ENCODE measurements at regions not wholly inside any gene's neighbourhood (a gene's known extent, or its start where the extent isn't known, plus 50 kb on each side); places are given as distances from the start of the nearest gene placed in this dataset.
"Not testable (repeated sequence)": the region's sequence is repeated elsewhere in the genome, so short reads cannot be mapped to it uniquely, and the experiment has no call there.

DNA sequence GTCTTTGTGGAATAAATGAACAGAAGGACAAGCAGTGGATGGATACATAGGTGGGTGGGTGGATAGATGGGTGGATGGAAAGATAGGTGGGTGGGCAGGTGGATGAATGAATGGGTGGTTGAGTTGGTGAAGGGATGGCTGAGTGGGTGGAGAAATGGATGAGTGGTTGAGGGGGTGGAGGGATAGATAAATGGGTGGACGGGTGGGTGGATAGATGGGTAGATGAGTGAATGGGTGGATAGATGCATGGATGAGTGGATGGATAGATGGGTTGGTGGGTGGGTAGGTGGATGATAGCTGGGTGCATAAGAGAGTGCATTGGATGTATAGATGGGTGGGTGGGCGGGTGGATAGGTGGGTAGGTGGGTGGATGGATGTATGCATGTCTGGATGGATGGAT is 63.5 kb downstream of the UNC93B1 start:
- not testable (repeated sequence) for DNase-seq (ENCODE audit: low spot score)

DNA sequence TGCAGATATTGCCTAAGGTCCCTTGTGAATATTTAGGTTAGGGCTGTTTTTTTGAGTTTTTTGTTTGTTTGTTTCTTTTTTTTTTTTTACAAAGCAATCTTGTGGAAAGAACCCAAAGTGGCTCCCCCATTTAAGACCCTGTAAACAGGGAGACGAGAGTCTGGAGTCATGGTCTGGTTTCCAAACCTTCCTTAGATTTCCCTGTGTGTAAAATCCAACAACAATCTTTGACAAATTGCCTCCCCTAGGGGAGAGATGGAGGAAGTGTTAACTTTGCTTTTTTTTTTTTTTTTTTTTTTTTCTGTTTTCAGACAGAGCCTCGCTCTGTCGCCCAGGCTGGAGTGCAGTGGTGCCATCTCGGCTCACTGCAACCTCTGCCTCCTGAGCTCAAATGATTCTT is 64.9 kb downstream of the UNC93B1 start:
- DNase-seq (ENCODE audit: low spot score), result not testable (repeated sequence)

DNA sequence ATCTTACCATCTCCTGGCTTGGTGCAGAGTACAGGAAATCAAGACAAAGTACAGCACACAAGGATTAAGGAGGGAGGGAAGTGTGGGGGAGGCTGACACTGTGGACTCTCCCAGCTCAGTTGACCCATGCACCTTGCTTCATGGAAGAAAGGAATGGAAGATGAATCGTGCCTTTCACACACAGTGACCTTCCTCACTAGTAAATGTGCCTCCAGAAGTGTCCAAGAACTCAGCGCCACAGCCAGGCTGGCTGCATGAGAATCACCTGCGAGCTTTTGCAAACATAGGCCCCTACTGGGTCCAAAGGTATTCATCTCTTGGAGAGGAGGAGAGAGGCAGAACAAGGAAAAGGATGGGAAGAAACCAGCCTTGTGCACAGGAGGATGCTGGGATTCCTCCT is 65.5 kb downstream of the UNC93B1 start:
- DNase-seq (ENCODE audit: low spot score), result not testable (repeated sequence)

DNA sequence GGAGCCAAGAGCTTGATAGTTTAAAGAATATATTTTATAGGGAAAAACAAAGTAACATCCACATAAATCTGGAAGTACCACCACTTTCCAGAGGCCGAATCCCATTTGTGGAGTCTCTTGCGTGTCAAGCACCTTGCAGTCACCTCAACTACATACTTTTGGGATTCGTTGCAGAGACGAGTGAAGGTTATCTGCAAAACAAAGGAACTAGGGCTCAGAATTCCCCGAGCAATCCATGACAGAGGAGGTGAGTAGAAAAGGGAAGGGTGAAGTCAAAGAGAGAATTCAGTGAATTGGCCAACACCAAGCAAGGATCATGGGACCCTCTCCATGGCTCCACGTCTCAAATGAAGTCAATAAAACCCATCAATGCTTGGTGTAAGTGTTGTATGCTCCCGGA is 80.3 kb downstream of the UNC93B1 start:
- DNase-seq (ENCODE audit: low spot score), result not testable (repeated sequence)

DNA sequence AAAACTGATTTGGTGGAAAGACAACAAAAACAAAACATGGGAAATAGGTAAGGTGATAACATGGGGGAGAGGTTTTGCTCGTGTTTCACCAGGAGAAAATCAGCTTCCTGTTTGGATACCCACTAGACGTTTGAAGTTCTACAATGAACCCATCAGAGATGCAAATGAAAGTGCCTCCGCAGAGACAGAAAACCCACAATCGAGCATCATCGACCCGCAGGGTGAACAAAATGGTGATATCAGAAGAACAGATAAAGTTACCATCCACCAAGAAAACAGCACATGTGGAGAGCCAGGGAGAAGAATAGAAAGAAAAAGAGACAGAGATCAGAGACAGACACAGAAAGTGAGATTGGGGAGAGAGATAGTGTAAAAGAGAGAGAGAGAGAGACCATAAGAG is 83.4 kb downstream of the UNC93B1 start:
- not testable (repeated sequence) for DNase-seq (ENCODE audit: low spot score)

DNA sequence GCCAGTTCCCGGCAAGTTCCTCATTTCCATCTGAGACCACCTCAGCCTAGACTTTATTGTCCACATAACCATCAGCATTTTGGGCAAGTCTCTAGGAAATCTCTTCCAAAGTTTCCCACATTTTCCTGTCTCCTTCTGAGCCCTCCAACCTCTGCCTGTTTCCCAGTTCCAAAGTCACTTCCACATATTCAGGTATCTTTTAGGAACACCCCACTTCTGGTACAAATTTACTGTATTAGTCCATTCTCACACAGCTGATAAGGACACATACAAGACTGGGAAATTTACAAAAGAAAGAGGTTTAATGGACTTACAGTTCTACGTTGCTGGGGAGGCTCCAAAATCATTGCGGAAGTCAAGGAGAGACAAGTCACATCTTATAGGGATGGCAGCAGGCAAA is 91.7 kb downstream of the UNC93B1 start:
- DNase-seq (ENCODE audit: low spot score), result not testable (repeated sequence)

DNA sequence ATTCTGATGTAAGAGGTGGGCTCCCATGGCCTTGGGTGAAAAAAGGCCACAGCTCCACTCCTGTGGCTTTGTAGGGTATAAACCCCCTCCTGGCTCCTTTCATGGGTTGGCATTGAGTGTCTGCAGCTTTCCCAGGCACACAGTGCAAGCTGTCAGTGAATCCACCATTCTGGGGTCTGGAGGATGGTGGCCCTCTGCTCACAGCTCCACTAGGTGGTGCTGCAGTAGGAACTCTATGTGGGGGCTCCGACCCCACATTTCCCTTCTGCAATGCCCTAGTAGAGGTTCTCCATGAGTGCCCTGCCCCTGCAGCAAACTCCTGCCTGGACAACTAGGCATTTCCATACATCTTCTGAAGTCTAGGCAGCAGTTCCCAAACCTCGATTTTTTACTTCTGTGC is 92.7 kb downstream of the UNC93B1 start:
- not testable (repeated sequence) for DNase-seq (ENCODE audit: low spot score)

DNA sequence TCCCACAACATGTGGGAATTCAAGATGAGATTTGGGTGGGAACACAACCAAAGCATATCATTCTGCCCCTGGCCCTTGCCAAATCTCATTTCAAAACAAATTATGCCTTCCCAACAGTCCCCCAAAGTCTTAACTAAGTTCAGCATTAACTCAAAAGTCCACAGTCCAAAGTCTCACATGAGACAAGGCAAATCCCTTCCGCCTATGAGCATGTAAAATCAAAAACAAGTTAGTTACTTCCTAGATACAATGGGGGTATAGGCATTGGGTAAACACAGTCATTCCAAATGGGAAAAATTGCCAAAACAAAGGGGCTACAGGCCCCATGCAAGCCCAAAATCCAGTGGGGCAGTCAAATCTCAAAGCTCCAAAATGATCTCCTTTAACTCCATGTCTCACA is 93.1 kb downstream of the UNC93B1 start:
- DNase-seq (ENCODE audit: low spot score), result not testable (repeated sequence)

DNA sequence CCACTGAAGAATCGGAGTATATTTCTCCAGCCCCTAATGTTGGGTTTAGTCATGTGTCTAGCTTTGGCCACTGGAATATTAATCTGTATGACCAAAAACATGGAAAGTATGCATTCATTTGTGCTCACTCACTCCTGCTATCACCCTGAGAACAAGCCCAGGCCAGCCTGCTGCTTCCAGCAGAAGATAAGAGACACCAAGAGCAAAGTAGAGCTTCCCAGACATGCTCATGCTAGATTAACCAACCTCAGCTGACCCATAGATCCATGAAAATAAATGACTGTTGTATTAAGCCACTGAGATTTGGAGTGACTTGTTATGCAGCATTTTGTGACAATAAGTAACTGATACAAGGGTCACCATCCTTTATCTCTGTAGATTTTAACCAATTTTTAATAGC is 96.9 kb downstream of the UNC93B1 start:
- not testable (repeated sequence) for DNase-seq (ENCODE audit: low spot score)

DNA sequence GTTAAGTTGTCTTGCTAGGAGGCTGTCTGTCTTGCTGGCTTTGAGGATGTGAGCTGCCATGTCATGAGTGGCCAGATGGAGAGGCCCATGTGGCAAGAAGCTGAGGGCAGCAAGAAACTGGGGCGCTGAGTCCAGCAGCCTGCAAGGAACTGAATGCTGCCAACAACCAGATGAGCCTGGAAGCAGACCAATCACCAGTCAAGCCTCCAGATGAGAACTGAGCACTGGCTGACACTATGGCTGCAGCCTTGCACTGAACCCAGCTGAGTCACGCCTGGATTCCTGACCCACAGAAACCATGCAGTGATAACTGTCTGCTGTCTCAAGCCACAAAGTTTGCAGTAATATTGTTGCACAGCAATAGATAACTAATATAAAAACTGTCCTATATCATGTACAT is 104.4 kb downstream of the UNC93B1 start:
- DNase-seq (ENCODE audit: low spot score), result not testable (repeated sequence)

DNA sequence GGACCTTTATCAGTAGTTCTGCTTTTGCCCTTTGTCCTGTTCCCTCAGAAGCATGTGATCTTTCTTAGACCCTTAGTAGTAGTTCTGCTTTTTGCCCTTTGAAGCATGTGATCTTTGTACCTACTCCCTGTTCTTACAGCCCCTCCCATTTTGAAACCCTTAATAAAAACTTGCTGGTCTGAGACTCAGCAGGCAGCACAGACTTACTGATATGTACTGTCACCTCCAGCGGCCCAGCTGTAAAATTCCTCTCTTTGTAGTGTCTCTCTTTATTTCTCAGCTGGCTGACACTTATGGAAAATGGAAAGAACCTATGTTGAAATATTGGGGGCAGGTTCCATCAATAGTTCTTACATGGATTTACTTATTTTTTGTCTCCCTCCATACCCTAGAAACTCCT is 110.4 kb downstream of the UNC93B1 start:
- DNase-seq (ENCODE audit: low spot score), result not testable (repeated sequence)

DNA sequence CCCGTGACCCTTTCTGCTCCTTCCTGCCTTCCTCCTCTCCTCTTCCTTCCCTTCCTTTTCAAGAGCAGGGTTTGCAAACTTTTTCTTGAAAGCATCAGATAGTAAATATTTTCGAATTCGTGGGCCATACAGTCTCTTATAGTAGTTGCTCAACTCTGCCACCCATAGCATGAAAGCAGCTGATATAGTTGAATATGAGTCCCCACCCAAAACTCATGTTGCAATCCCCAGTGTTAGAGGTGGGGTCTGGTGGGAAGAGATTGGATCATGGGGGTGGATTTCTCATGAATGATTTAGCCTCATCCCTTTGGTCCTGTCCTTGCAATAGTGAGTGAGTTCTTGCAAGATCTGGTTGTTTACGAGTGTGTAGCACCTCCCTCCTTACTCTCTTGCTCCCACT is 114.3 kb downstream of the UNC93B1 start:
- DNase-seq (ENCODE audit: low spot score), result not testable (repeated sequence)

DNA sequence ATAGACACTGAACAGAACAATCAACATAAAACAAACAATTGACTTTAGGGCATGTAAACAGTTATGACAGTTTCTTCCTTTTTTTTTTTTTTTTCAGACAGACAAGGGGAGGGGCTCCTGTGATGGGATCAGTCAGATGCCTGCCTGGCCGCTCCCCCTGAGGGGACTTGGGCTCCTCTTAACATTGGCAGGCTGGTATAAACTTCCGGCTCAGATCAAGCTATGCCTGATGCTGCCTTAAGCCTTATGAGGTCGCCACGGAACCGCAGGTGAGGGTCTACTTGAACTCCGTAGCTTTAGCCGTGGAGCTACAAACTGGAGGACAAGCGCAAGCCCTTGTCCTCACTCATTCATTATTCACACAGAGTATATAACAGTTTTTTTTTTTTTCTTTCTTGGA is 115.8 kb downstream of the UNC93B1 start:
- not testable (repeated sequence) for DNase-seq (ENCODE audit: low spot score)

DNA sequence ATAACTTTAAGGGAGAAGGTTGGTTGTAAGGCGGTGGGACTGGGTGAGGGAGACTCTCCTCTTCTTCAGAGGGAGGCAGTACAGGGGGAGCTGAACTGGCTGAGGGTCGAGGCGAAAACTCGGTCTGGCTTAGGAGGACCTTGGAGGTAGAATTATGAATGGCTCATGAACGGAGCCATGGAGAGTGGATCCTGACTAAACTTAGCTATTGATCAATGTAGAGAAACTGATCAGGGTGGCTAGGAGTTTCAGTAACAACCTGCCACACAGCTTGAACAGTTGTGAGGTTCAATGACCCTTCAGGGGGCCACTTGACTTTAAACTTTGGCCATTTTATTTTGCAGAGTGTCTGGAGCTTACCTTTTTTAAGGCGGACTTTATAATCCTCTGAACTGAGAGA is 117.2 kb downstream of the UNC93B1 start:
- DNase-seq (ENCODE audit: low spot score), result not testable (repeated sequence)

DNA sequence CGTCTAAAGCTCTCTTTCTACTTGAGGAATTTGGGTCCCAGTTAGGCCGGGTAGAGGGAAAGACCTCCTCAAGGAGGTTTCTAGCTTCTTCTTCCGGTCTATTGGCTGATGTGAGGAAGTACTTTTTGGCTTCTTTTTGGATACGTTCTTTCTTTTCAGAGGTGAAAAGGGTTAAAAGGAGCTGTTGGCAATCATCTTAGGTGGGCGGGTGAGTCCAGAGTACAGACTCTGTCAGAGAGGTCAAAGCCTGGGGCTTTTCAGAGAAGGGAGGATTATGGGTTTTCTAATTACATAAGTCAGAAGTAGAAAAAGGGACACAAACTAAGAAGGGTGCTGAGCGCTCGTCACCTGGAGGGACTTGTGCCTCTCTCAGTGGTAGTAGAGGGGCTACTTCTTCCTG is 117.7 kb downstream of the UNC93B1 start:
- DNase-seq (ENCODE audit: low spot score), result not testable (repeated sequence)

DNA sequence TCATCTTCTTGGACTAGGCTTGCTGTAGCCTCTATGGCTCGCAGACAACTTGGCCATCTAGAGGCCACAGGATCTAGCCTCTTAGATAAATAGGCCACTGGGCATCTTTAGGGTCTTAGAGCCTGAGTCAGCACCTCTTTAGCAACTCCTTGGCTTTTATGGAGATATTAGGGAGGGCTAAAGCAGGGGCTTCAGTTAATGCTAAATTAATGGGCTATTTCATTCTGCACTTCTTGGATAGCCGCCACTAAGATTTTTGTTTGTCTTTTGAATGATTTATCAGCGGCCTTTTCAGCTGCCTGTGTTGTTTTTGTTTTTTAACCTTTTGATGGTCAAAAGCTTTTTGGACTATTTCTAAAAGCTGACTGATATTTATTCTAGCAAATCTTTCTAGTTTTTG is 118.3 kb downstream of the UNC93B1 start:
- DNase-seq (ENCODE audit: low spot score), result not testable (repeated sequence)

DNA sequence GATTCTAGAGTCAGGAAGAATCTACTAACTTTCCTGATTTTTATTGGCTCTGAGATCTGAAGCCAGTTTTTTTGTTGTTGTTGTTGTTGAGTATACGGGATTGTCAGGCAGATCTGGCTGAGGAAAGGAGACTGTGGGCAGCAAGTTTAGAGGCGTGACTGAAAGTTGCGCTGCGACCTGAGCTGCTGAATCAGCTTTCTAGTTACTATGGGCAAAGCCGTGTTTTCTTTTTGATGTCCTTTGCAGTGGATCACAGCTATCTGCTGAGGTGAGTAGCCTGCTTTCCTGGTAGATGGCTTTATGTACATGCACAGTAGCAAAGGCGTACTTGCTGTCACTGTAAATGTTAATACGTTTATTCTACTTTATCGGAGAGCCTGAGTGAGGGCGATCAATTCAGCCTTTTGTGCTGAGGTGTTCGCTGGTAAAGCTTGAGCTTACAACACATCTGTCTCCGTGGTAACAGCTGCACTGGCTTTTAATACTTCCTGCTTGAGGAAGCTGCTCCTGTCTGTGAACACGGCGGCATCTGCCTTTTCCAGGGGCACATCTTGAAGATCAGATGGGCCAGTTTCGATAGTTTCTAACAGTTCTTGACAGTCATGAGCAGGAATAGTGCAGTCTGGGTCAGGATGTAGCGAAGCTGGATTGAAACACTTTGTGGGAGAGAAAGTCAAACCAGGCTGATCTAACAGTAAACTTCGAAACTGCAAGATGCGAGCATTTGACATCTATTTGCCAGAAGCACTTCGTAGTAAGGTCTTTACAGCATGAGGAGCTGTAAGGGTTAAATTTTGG is 118.9 kb downstream of the UNC93B1 start:
- not testable (repeated sequence) for DNase-seq (ENCODE audit: low spot score)

DNA sequence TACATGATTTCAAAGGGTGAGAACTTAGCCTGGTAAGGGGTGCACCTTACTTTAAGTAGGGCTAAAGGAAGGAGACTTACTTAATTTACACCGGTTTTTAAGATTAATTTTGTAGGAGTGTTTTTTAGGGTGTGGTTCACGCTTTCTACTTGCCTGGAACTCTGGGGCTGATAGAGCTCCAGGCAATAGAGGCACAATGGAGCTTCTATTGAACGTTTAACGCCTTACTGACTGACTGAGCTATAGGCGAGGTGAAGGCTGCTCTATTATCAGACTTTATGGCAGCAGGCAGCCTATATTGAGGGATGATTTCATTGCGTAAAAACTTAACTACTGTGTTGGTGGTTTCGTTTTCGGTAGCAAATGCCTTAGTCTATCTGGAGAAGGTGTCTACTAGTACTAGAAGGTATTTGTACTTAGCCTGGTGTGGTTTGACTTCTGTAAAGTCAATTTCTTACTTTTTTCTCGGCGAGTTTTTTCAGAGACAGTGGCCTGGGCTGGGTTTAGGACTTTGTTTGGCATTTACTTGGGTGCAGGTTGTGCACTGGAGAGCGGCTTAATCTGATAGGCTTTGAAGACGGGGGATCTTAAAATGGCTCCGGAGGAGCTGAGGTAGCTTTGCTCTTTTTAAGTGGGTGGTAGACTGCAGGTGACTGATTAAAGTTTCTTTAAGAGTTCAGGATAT is 119.7 kb downstream of the UNC93B1 start:
- not testable (repeated sequence) for DNase-seq (ENCODE audit: low spot score)

DNA sequence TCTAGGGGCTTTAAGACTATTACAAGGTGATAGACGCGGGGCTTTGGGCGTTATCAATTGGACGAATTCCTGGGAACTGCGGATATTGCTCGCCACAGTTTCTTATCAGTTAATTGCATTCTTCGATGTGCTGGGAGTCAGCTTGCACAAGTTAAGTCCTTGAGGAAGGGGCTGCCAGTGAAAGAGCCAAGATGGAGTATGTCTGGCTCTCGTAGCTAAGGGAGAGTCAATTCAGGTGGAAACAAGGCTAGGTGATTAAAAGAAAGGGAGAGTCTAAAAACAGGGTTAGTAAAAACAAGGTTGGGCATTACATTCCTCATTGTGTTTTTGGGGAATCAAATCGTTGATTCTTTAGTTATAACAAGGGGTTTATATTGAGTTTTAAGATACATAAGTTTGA is 121.6 kb downstream of the UNC93B1 start:
- DNase-seq (ENCODE audit: low spot score), result not testable (repeated sequence)

DNA sequence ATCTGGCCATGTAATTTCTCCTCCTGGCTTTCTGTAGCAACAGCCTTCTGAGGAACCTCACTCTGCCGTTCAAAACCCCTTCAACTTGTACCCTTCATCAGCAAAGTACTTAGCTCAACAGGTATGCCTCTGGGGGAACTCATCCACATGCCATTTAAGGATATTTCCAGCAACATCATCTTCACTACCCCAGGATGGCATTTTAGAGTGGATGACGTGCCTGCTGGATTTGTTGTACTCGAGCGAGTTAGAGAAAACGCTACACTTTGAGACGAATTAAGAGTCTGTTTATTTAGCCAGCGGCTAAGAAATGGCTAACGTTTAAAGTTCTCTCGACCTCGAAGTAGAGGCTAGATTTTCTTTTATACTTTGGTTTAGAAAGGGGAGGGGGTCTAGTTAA is 122.1 kb downstream of the UNC93B1 start:
- DNase-seq (ENCODE audit: low spot score), result not testable (repeated sequence)

DNA sequence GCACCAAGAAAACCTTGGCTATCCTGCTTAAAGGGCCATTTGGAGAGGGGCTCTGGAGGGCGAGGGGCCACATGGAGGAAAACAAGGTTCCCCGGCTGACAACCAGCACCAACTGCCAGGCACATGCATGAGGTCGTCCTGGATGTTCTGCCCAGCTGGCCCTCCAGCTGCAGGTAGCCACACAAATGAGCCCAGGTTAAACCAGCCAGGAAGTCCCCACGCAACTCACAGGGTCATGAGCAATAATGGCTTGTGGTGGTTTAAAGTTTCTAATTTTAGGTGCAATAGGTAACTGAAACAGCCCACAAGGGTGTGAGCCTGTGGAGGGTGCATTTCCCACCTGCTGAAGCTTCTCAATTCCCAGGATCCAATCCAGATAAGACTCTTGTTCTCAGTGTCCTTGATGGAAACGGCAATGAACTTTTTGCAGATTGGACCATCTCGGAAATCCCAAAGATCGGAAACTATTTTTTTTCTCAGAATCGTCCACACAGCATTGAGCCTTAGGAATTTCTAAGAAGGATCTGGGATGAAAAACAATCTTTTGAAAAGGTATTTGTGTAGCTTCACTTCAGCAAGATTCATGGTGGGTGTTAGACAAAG is 123.2 kb downstream of the UNC93B1 start:
- DNase-seq (ENCODE audit: low spot score), result not testable (repeated sequence)

DNA sequence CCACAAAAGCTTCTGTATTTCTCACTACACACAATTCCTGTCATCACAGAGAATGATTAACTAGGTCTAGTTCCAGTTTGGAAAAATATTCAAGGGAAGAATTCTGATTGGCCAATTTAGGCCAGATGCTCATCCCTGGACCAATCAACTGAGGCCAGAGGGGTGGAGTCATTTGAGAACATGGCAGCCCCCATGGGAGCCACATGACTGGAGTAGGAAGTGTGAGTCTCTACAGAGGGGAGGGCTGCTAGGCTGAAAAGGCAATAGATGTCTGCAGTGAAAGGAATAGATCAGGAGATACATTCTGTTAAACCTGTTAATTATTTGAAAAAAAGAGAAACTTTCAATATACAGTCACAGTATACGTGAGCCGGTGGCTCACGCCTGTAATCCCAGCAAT is 125.2 kb downstream of the UNC93B1 start:
- DNase-seq (ENCODE audit: low spot score), result not testable (repeated sequence)

DNA sequence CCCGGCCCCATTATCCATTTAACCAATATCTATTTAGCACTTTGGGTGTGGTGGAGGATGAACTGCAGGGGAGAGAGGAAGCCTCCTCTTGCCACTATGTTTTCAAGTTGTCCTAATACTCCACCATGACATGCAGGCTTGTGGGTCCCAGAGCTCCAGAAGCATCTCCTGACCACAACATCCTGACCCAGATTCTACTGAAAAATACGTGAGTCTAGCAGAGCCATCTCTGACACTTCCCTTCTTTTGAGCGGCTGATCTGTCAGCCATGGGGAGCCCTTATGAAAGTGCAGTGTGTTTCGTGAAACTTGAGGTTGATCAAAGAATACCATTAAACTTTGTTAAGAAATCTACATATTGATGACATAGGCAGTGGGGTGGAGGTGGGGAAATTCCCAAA is 126.6 kb downstream of the UNC93B1 start:
- DNase-seq (ENCODE audit: low spot score), result not testable (repeated sequence)
